Neutrophil (primary cell): ENCODE measurements at regions not wholly inside any gene's neighbourhood (a gene's known extent, or its start where the extent isn't known, plus 50 kb on each side); places are given as distances from the start of the nearest gene placed in this dataset.

Source experiments
- H3K27ac ChIP-seq: fragments of 200-600 bp; sonication (generic); 2 replicates; pipeline ENCODE4 v1.5.1; 2016; ENCODE audit warnings: mild to moderate bottlenecking, moderate library complexity
- H3K27me3 ChIP-seq: fragments of 200-600 bp; sonication (generic); 2 replicates; pipeline ENCODE4 v1.6.0; 2016; ENCODE audit warnings: mild to moderate bottlenecking
- H3K36me3 ChIP-seq: fragments of 200-600 bp; sonication (generic); 2 replicates; pipeline ENCODE4 v1.5.1; 2017
- H3K4me1 ChIP-seq, 2 experiments: fragments of 200-600 bp in 1 of 2; sonication (generic) in 1 of 2; 1 replicate in 1 of 2; 2 replicates in 1 of 2; pipeline versions ENCODE4 v1.5.1 to v1.6.1; 2013 to 2016; ENCODE audit warnings: low read depth in 1 of 2, low read length in 1 of 2, mild to moderate bottlenecking in 1 of 2, moderate library complexity in 1 of 2; ENCODE audit not compliant: control insufficient read depth in 1 of 2, insufficient read depth in 1 of 2
- H3K4me3 ChIP-seq, 2 experiments: fragments of 200-600 bp in 1 of 2; sonication (generic) in 1 of 2; 1 replicate in 1 of 2; 2 replicates in 1 of 2; pipeline ENCODE4 v1.5.1; 2013 to 2016; ENCODE audit warnings: low read depth in 1 of 2, low read length in 1 of 2, mild to moderate bottlenecking in 1 of 2, moderate library complexity in 1 of 2
- H3K9me3 ChIP-seq: fragments of 200-600 bp; sonication (generic); 2 replicates; pipeline ENCODE4 v1.5.1; 2016
- TF ChIP-seq, protein P1 (sequence below): fragments of 200-600 bp; sonication (generic); IDR thresholded peaks from 2 replicates; pipeline ENCODE4 v1.5.1; 2016; ENCODE audit warnings: antibody characterized with exemption

DNA sequence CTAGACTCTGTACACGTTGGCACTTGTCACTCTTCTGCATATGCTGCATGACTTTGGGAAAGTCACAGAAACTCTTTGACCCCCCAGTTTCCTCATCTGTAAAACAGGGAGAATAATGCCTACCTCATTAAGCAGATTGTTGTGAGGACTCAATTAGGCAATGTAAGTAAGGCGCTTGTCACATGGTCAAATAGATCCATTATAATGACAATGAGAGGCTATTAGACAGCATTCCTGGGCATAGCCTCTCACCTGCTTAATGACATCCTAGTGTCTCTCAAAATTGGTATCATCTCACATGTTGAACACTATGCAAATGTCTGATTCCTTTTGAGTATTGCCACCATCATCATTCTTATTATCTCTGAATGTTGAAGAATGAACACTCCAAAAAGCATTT, 172.6 kb upstream of the JADE1 start:
- TF ChIP-seq, protein P1, sequence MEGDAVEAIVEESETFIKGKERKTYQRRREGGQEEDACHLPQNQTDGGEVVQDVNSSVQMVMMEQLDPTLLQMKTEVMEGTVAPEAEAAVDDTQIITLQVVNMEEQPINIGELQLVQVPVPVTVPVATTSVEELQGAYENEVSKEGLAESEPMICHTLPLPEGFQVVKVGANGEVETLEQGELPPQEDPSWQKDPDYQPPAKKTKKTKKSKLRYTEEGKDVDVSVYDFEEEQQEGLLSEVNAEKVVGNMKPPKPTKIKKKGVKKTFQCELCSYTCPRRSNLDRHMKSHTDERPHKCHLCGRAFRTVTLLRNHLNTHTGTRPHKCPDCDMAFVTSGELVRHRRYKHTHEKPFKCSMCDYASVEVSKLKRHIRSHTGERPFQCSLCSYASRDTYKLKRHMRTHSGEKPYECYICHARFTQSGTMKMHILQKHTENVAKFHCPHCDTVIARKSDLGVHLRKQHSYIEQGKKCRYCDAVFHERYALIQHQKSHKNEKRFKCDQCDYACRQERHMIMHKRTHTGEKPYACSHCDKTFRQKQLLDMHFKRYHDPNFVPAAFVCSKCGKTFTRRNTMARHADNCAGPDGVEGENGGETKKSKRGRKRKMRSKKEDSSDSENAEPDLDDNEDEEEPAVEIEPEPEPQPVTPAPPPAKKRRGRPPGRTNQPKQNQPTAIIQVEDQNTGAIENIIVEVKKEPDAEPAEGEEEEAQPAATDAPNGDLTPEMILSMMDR, result no peak
- Histone ChIP-seq H3K9me3 (no peaks in the 10 kb centered on the region), H3K4me1 (no peaks in the 10 kb centered on the region), H3K27ac (no peak overlapping the region), H3K36me3 (no peaks in the 10 kb centered on the region), H3K27me3 (peaks cover 11% of the 10 kb centered on the region), H3K4me3 (no peak overlapping the region)

DNA sequence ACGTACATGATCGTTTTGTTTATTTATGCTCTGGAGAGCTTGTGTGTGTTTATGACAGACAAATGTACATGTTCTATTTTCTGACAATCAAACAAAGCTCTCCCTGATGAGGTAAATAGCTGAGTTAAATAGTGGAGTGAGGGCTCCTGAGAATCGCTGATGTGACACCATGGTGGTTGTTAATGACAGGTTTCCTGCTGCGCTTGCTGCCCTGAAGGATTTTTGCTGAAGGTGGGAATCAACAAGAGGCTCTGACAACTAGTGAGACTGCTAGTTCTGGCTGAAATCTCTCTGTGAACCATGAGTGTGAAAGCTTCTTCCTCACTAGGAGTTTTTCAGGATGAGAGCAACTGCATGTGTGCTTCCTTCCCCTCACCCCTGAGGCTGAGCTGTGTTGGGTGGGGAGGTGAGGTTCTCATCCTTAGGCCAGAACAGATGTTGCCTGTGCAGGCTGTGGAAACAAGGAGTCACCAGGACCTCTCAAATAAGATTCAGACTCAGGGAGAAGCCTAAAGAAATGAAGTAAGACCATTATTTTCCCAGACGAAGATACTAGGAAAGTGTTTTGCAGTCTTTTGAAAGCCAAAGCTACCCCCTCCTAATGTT, 173.4 kb upstream of the JADE1 start:
- Histone ChIP-seq H3K36me3 (no peaks in the 10 kb centered on the region), H3K27ac (no peak overlapping the region), H3K9me3 (no peaks in the 10 kb centered on the region), H3K27me3 (peaks cover 11% of the 10 kb centered on the region), H3K4me3 (no peak overlapping the region), H3K4me1 (no peaks in the 10 kb centered on the region)
- TF ChIP-seq, protein P1, result no peak

DNA sequence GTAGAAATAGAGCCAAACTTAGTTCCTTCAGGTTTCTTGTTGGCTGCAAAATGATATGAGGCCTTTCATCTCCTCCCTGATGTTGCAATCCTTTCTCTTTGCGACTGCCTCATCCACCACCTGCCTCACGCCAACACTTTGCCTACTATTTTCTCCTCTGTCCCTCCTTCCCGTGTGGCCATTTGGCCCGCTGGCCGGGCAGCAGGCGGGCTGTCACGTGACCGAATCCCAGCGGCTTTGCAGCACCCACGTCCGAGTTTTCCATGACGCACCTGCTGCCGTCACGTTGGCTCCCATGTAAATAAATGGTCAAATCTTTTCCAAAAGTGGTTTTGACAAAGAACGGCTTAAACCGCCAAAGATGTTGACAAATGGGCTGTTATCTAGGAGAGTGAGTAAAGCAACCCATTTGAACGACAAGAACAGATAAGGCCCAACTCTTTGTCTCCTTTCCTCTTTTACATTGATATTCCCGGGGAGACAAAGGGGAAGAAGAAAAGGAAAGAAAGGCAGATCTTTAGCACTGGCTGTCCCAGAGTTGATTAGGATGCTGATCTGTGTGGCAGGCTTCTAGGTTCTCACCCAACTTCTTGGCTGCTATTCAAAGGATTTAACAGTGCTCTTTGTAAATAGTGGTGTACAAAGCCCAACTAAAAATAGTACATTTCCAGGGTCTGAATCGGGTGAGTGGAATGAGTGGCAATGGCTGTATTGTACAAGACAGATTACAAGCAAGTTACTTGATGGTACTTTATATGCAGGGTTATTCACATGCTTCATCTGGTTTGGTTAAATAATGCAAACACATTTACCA, 174.2 kb upstream of the JADE1 start:
- no peak overlapping the region for H3K27ac ChIP-seq
- H3K4me3 ChIP-seq, result no peak overlapping the region

DNA sequence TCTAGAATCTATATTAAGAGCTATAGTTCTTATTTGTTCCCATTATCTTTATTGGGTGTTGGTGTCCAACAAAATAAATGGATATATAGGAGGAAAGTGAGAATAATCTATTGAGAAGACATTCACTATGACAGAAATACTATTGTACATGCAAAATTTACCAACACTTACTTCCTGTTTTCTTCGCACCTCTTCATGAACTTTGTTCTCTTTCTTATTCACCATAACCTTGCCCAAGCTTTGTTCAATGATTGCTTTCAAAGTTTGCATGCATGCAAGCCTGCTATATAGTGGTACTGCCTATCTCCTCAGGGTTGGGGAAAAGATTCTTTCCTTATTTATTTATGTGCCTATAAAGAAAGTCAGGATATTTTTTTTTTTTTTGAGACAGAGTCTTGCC, 176.4 kb upstream of the JADE1 start:
- TF ChIP-seq, protein P1, result no peak
- Histone ChIP-seq H3K9me3 (no peaks in the 10 kb centered on the region), H3K27ac (no peak overlapping the region), H3K27me3 (peaks cover 18% of the 10 kb centered on the region), H3K4me1 (no peaks in the 10 kb centered on the region), H3K36me3 (no peaks in the 10 kb centered on the region), H3K4me3 (no peak overlapping the region)

More for the DNA sequence above, 174.2 kb upstream of the JADE1 start:
- TF ChIP-seq, protein P1, result no peak
- H3K36me3 ChIP-seq, result no peaks in the 10 kb centered on the region
- peaks cover 11% of the 10 kb centered on the region for H3K27me3 ChIP-seq
- no peaks in the 10 kb centered on the region for H3K4me1 ChIP-seq
- H3K9me3 ChIP-seq, result no peaks in the 10 kb centered on the region

DNA sequence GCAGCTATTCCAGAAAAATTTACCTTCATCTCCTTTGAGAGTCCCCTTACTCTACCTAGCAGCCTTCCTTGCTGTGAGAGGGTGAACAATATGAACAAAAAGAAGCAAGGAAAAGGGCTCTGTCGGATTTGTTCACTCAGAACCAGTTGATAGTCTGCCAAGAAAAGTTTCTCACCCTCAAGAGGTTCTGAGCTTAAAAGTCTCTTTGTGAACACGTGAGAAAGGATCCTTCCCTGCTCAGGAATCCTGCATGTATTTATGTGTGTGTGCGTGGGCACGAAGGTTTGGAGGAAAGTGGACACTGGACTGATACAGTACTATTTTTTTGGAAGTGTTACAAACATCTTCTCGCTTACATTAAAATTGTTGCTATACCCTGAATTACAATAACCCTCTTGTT, 178.6 kb upstream of the JADE1 start:
- Histone ChIP-seq H3K36me3 (no peaks in the 10 kb centered on the region), H3K4me3 (no peak overlapping the region), H3K27ac (no peak overlapping the region), H3K9me3 (no peaks in the 10 kb centered on the region), H3K27me3 (peaks cover 10% of the 10 kb centered on the region), H3K4me1 (no peaks in the 10 kb centered on the region)
- TF ChIP-seq, protein P1, result no peak
